T47D (cell line): ENCODE measurements at regions not wholly inside any gene's neighbourhood (a gene's known extent, or its start where the extent isn't known, plus 50 kb on each side); places are given as distances from the start of the nearest gene placed in this dataset.

Experiments used
- DNase-seq, 2 experiments: peaks; one replicate each; pipeline versions ENCODE4 v3.0.0 to v3.0.0-alpha.2; 2011 to 2012; ENCODE audit warnings: low read depth in 1 of 2, low spot score in 1 of 2
- JUND ChIP-seq: IDR thresholded peaks from 2 replicates; pipeline ENCODE4 v1.6.1; 2012; ENCODE audit warnings: low read depth
- in situ Hi-C: cut with HindIII; loops from 2 replicates; pipeline ENCODE4 v1.10.0; 2016; ENCODE audit warnings: low sequenced_read_pairs, low pct_unique_long_range_greater_than_20kb

GRCh38 chrX:10288373-10288975 is 131.7 kb downstream of the CLCN4 start:
- no peak for TF ChIP-seq JUND
- in situ Hi-C loops = no loop called here
- DNase-seq = no peak

GRCh38 chrX:10296576-10296975 is 139.8 kb downstream of the CLCN4 start:
- in situ Hi-C loops = no loop called here
- DNase-seq = no peak
- TF ChIP-seq JUND = no peak

GRCh38 chrX:10310511-10310910 is 153.7 kb downstream of the CLCN4 start:
- in situ Hi-C loops = no loop called here
- TF ChIP-seq JUND = no peak
- DNase-seq = no peak

GRCh38 chrX:10314530-10315104 is 157.8 kb downstream of the CLCN4 start:
- in situ Hi-C loops = no loop called here
- TF ChIP-seq JUND = no peak
- no peak for DNase-seq

- in situ Hi-C loops = no loop called here
- no peak for TF ChIP-seq JUND
- DNase-seq = no peak
Observed at GRCh38 chrX:10325611-10326010, 168.8 kb downstream of the CLCN4 start.

GRCh38 chrX:10326578-10326977 is 169.8 kb downstream of the CLCN4 start:
- in situ Hi-C loops = no loop called here
- DNase-seq = peak in 1 of 2 experiments; percentile 65
- TF ChIP-seq JUND = no peak

GRCh38 chrX:10327651-10328050 is 170.9 kb downstream of the CLCN4 start:
- in situ Hi-C loops = no loop called here
- DNase-seq = peak in 1 of 2 experiments; percentile 17

GRCh38 chrX:10329984-10330383 is 173.2 kb downstream of the CLCN4 start:
- in situ Hi-C loops = no loop called here
- TF ChIP-seq JUND = no peak
- no peak for DNase-seq

More at GRCh38 chrX:10327651-10328050, 170.9 kb downstream of the CLCN4 start:
- no peak for TF ChIP-seq JUND

- in situ Hi-C loops = no loop called here
Observed at GRCh38 chrX:10341309-10341708, 184.5 kb downstream of the CLCN4 start.

GRCh38 chrX:10350221-10350620 is 193.4 kb downstream of the CLCN4 start:
- no peak for TF ChIP-seq JUND
- in situ Hi-C loops = no loop called here
- DNase-seq = no peak

More at GRCh38 chrX:10341309-10341708, 184.5 kb downstream of the CLCN4 start:
- no peak for DNase-seq
- TF ChIP-seq JUND = no peak

- in situ Hi-C loops = no loop called here
- no peak for TF ChIP-seq JUND
- DNase-seq = peak in 1 of 2 experiments; percentile 25
Observed at GRCh38 chrX:10350981-10351380, 194.2 kb downstream of the CLCN4 start.

GRCh38 chrX:10352536-10352935 is 195.8 kb downstream of the CLCN4 start:
- no peak for DNase-seq
- no peak for TF ChIP-seq JUND
- in situ Hi-C loops = no loop called here

GRCh38 chrX:10356979-10357378 is 200.2 kb downstream of the CLCN4 start:
- TF ChIP-seq JUND = no peak
- DNase-seq = no peak
- in situ Hi-C loops = no loop called here

- TF ChIP-seq JUND = no peak
- in situ Hi-C loops = no loop called here
- no peak for DNase-seq
Observed at GRCh38 chrX:10358958-10359357, 202.2 kb downstream of the CLCN4 start.
